T47D (cell line): ENCODE measurements at regions not wholly inside any gene's neighbourhood (a gene's known extent, or its start where the extent isn't known, plus 50 kb on each side); places are given as distances from the start of the nearest gene placed in this dataset.
"Not testable (repeated sequence)": the region's sequence is repeated elsewhere in the genome, so short reads cannot be mapped to it uniquely, and the experiment has no call there.

Experiments
- DNase-seq, 2 experiments: peaks; one replicate each; pipeline versions ENCODE4 v3.0.0 to v3.0.0-alpha.2; 2011 to 2012; ENCODE audit warnings: low read depth in 1 of 2, low spot score in 1 of 2
- JUND ChIP-seq: IDR thresholded peaks from 2 replicates; pipeline ENCODE4 v1.6.1; 2012; ENCODE audit warnings: low read depth
- in situ Hi-C: cut with HindIII; loops from 2 replicates; pipeline ENCODE4 v1.10.0; 2016; ENCODE audit warnings: low sequenced_read_pairs, low pct_unique_long_range_greater_than_20kb

DNA sequence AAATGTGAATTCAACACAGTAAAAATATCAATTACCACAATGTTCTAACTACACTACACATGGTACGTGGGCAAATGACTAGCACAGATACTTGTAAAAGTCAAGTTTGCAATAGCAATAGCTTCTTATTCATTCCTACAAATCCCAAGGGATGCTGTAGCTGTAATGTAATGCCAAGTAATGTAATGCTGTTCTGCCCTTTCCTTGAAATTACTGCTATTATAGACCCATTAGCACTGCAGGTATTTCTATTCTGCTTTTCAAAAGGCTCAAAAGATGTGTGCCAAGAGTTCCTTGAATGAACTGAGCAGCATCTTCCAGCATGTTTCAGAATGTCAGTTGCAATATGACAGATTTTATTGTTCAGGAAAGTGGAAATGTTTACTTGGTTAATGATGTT is 129.9 kb upstream of the BANK1 start:
- DNase-seq, result no peak
- TF ChIP-seq JUND, result no peak
- in situ Hi-C loops, result no loop called here

DNA sequence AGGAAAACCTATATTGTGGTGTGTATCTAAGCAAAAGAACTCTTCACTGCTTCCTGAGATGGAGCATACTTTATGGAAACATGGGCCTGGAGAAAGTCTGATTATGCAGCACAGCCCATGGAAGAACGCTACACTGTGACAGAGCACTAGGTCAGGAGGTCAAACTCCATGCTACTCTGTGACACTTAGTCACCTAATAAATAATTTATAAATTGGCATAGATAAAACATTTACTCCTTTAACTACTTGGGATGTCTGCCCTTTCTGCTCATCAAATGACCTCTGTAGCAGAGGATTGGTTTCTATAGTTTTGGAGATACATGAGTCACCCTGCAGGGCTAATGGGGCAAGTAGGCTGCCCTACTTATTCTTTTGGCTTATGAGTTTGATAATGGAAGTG is 134.7 kb upstream of the BANK1 start:
- TF ChIP-seq JUND, result no peak
- DNase-seq, result no peak
- in situ Hi-C loops, result no loop called here

DNA sequence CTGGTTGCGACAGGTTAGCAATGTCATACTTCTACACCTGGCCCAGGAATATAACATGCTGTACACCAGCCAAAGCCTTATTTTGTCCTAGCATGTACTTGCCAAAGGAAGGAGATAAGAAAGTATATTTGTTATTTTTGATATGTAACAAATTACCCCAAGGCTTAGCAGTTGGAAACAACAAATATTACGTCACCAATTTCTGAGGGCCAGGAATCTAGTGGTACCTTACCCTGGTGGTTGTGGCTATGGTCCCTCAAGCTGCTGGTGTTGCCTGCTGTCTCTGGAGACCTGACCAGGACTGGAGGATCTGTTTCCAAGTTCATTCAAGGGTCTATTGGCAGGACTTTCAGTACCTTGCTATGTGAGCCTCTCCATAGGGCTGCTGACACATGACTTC is 135.5 kb upstream of the BANK1 start:
- in situ Hi-C loops, result no loop called here
- no peak for DNase-seq

DNA sequence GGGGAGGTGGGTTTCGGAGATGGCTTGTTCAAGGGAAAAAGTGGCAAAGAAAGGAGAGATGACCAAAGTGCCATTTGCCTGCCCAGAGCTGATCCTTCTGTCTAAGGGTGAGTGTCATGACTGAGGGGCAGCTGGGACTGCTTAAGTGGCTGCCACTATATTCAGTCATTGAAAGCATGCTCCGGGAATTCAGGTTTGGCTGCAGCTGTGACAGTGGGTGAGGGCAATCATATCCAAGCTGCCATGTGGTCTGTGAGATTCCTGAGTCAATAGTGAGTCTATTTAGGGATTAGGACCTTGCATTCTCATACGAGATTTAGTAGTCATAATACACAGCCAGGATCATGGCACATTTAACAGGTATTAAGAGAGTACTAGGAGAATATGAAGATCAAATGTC is 138.8 kb upstream of the BANK1 start:
- no peak for TF ChIP-seq JUND
- in situ Hi-C loops, result no loop called here
- DNase-seq, result no peak

More for the DNA sequence above, 135.5 kb upstream of the BANK1 start:
- TF ChIP-seq JUND, result no peak

DNA sequence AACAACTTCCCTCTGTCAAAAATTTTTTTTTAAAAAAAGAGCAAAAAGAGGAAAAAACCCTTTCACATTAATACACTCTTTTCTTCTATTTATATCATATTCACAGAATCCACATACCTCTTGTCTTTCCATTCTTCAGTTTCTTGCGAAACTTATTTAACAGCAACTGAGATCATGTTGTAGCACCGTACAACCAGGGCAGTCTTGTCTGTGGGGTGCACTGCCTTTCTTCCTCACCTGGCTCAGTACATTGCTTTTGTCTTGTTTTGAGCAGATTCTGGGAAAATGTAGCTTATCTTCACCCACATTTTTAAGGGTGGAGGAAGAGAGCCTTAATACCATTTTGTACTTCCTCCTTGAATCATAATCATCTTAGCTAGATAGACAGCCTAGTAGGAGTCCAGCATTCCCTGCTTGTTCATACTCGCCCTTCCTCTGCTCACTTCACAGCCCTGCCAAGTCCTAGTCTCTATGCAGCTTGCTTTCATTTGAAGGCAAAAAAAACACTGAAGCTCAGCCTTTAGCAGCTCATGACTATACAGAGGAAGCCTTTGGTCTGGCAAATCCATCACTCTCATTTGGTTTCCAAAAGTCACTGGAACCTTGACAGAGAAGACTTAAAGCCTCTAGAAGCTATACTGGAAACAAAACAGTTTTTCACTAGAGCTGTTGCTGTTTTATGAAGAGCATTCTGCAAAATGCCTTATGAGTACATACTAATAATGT is 140.6 kb upstream of the BANK1 start:
- no peak for TF ChIP-seq JUND
- DNase-seq, result peak in 1 of 2 experiments; percentile 9
- in situ Hi-C loops, result no loop called here

DNA sequence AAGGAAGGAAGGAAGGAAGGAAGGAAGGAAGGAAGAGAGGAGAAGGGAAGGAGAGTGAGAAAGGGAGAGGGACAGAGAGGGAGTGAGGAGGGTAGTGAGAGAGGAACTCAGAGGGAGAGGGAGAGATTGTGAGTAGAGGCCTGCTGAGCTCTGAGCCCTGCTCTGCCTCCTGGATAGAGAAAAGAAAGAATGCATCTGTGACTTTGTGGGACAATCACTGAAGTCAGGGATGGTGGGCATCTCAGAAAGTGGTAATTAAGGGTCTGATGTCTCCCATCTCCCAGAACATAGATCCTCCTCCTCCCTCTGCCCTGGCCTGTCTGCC is 142.9 kb upstream of the BANK1 start:
- DNase-seq, result no peak
- in situ Hi-C loops, result no loop called here
- no peak for TF ChIP-seq JUND

DNA sequence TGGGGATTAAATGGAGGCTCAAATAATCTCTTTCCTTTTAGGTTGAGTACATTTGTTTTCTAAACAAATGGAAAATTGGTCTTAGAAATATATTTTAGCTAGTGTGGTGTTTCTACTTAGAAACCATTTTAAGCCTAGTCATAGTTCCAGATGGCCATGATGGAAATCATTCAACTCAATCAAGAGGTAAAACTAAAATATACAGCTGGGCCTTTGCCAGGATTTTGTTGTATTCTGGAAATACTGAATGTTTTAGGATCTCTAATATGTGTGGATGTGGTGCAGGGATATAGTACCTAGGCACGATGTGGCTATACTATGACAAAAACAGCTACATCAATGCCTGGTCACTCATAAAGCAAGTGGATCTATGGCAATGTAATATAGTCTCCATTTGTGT is 146.0 kb upstream of the BANK1 start:
- in situ Hi-C loops, result no loop called here
- no peak for DNase-seq
- no peak for TF ChIP-seq JUND

DNA sequence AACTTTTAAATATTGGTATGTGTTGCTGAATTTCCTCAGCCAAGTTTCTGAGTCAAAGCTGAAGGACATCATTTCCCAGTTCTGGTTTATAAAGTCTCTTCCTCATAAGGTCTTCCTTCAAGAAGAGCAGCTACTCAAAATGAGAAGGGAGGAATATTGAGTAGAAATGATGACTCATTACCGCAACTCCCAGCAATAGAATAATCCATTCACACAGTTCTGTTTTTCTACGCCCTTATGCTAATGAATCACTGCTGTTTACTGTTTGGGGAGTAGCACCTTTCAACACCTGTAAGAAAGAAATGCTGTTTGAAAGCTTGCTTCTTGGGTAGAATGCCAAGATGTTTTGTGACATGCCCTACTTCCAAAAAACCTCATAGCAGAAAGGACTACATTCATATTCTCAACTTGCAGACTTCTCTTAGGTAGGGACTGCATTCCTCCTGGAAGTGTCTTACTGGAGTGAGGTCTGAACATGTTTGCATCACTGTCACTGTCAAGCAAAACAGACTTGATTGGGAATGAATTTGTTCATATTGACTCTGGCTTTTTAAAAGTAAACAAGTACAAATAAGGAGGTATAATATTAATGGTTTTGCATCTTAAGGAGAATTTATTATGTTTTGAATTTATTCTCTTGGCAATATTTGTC is 147.2 kb upstream of the BANK1 start:
- no peak for DNase-seq
- in situ Hi-C loops, result no loop called here
- TF ChIP-seq JUND, result no peak

DNA sequence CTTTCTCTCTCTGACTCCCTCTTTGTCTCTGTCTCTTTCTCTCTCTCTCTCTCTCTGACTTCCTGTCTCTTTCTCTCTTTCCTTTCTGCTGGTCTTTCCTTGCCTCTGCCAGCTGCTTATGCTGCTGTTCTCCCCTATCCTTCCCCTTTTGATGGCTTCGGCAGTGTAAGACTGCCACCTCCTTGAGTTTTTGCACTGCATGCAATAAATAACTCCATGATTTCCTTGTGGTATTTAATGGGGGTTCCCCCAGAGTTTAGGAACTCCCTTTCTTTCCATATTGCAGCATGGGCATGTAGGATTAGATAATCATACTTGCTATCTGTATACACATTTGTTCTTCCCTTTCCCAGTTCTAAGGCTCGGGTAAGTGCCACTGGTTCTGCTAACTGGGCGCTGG is 157.8 kb upstream of the BANK1 start:
- in situ Hi-C loops, DNase-seq: not testable (repeated sequence)

DNA sequence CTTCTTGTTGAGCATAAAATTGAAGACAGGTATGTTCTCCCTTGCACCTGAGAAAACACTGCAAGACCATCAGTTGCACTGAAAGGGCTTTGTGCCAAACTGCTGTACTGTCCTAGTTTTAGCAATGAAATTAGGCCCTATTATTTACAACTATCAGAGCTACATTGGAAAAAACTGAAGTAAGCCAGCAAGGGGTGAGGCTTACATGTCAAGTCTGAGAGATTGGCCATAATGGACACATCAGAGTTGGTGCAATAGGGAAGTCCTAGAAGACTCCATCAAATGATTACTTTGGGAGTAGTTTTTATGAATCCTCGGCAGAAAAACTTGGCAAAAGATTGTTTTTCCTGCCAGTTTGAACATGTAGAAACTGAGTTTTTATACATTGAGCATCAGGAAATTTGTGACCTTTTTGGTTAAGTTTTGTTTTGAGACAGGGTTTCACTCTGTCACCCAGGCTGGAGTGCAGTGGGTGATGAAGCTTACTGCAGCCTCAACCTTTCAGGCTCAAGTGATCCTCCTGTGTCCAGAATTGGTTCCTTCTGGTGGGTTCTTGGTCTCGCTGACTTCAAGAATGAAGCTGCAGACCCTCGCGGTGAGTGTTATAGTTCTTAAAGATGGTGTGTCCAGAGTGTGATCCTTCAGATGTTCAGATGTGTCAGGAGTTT is 160.1 kb upstream of the BANK1 start:
- in situ Hi-C loops, result no loop called here
- DNase-seq, result no peak
- no peak for TF ChIP-seq JUND

DNA sequence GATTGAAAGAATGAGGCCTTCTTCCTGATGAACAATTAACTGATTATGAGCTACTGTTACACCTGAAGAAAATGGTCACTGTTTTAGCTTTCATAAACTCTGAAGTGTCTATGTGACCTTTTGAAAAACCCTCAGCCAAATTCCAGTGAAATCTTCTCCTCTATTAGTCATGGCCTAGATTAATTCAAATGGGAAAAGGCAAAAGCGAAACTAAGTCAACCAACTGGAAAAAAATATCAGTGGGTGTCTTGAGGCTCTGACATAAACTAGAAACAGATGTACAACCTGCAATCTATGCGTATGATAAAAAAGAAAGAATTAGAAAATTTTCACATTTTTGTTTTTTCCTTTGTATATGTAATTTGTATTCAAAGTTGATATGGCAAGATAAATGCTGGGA is 169.4 kb upstream of the BANK1 start:
- no peak for TF ChIP-seq JUND
- DNase-seq, result no peak
- in situ Hi-C loops, result no loop called here

DNA sequence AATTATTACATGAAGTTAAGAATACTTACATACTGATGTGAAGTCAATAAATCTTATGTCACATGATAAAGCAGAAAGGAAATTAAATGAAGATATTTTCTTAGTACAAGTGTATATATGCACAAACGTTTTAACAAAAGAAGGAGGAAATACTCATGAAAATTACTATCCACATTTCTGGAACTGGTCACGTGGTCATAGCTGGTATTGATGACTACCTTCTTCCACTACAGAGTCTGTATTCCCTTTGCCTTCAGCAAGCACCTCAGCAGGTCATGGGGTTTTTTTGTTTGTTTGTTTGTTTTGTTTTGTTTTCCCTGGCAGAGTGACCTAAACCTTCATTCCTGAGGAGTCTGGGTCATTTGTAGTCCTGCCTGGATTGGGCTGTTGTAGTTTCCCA is 174.9 kb upstream of the BANK1 start:
- no peak for TF ChIP-seq JUND
- in situ Hi-C loops, result no loop called here
- peak in 1 of 2 experiments; percentile 26 for DNase-seq

DNA sequence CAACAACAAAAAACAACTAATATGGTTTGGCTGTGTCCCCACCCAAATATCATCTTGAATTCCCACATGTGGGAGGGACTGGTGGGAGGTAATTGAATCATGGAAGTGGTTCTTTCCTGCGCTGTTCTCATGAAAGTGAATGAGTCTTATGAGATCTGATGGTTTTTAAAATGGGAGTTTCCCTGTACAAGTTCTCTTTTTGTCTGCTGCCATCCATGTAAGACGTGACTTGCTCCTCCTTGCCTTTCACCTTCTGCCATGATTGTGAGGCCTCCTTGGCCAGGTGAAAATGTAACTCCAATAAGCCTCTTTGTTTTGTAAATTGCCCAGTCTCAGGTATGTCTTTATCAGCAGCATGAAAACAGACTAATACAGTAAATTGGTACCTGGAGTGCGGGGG is 183.5 kb upstream of the BANK1 start:
- DNase-seq, in situ Hi-C loops: not testable (repeated sequence)

DNA sequence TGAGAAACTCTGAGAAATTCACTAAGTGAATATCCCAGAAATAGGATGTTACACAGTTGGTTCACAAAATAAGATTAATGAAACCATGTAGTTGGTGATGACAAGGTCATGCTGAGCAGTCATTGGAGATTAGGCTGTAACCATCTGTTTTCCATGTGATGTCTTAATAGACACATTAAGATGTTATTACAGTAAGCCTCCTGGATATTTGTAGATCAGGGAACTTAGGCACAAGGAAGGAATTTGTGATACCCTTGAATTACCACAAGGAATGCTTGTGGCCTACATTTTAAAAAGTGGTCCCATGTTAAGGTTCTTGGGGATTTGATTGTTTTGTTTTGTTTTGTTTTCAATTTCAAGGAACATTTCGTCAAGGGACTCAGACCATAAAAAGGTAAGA is 185.6 kb upstream of the BANK1 start:
- in situ Hi-C loops, result no loop called here
- no peak for DNase-seq
- TF ChIP-seq JUND, result no peak
